ENCODE measurements at regions not wholly inside any gene's neighbourhood (a gene's known extent, or its start where the extent isn't known, plus 50 kb on each side); places are given as distances from the start of the nearest gene placed in this dataset.
A peak's percentile ranks its signal among the peaks of the same experiment; 100 is the strongest.

DNA sequence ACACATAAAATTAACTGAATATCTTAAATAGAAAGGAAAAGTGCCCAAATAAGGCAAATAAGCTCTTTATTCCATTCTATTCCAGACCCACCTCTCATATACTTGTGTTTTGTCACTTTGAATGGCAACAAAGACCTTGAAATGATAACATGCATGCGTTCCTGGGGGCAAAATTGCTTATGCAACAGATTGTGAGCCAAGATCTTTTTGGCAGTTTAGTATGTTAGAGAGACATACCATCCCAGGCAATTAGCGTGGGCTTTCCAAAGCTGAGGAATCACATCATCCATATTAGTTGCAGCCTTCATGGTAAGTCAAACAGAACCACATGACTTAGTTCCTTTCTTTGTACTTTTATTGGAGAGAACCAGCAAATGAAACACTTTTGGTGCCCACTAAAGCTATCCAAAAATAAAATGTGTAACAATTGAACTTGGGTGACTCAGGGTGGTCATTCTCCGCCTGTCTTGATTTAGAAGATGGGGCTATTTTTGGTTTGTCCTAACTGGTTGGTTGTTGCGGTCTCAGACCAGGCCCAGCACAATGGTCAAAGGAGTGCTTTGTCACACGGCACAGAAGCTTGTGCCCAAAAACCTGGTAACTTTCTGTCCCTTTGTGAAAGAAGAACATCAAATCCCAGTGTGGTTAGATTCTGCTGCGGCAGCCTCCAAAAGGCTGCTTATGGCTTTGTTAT, 68.7 kb upstream of the ATF3 start:
- Histone ChIP-seq H3K36me3 (ENCODE audit: control insufficient read depth, insufficient read depth, low read length) (no peaks in the 10 kb centered on the region), H3K4me1 (ENCODE audit: control insufficient read depth, insufficient read depth, low read length) (no peaks in the 10 kb centered on the region), H3K27me3 (ENCODE audit: control insufficient read depth, insufficient read depth, low read length) (no peaks in the 10 kb centered on the region), H3K4me3 (ENCODE audit: low read length) (no peak overlapping the region), H3K27ac (ENCODE audit: low read length) (no peak overlapping the region), H3K9me3 (ENCODE audit: control insufficient read depth, low read depth, low read length) (peaks cover 5% of the 10 kb centered on the region)
- no CpG with 5 or more reads among the region's 6 CpGs for WGBS (ENCODE audit: insufficient coverage, low lambda C conversion rate)
- no peak for DNase-seq

DNA sequence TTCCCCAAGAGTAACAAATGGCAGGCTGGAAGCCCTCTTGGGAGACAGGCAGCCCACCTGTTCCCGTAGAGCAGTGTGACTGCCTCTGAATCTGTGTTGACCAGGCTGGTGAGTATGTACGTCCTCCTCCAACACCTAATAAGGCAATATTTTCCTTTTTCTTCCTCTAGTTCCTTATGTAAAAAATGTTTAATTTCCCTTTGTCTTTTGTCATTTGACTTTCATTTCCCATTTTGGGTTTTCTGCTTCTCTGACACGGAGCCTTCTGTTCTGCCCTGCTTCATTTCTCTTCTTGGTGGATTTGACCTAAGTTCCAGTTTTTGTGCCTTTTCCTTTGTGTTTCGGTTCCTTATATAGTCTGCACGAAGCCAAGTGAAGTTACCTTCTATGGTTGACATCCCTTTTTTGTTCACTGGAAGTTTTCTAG, 65.8 kb upstream of the ATF3 start:
- Histone ChIP-seq H3K27me3 (ENCODE audit: control insufficient read depth, insufficient read depth, low read length) (no peaks in the 10 kb centered on the region), H3K9me3 (ENCODE audit: control insufficient read depth, low read depth, low read length) (no peaks in the 10 kb centered on the region), H3K4me1 (ENCODE audit: control insufficient read depth, insufficient read depth, low read length) (no peaks in the 10 kb centered on the region), H3K36me3 (ENCODE audit: control insufficient read depth, insufficient read depth, low read length) (no peaks in the 10 kb centered on the region), H3K27ac (ENCODE audit: low read length) (no peak overlapping the region), H3K4me3 (ENCODE audit: low read length) (no peak overlapping the region)
- WGBS (ENCODE audit: insufficient coverage, low lambda C conversion rate): 100% methylated on average over 1 of the region's 5 CpGs
- no peak for DNase-seq

DNA sequence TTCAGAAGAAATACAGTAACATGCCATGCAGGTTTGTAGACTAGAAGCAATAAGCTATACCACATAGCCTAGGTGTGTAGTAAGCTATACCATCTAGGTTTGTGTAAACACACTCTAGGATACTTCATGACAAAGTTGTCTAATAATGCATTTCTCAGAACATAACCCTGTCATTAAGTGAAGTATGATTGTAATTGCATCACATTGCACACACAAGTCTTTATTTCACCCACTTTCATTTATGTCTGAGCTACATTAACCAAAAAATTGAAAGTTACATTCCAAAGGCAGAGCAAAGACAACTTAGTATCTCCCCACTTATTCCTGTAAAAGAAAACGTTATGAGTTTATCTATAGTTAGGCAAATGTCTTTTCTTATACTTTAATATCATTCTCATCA, 64.5 kb upstream of the ATF3 start:
- Histone ChIP-seq H3K27ac (ENCODE audit: low read length) (no peak overlapping the region), H3K4me1 (ENCODE audit: control insufficient read depth, insufficient read depth, low read length) (no peaks in the 10 kb centered on the region), H3K9me3 (ENCODE audit: control insufficient read depth, low read depth, low read length) (no peaks in the 10 kb centered on the region), H3K36me3 (ENCODE audit: control insufficient read depth, insufficient read depth, low read length) (no peaks in the 10 kb centered on the region), H3K27me3 (ENCODE audit: control insufficient read depth, insufficient read depth, low read length) (no peaks in the 10 kb centered on the region), H3K4me3 (ENCODE audit: low read length) (no peak overlapping the region)
- no peak for DNase-seq
- WGBS (ENCODE audit: insufficient coverage, low lambda C conversion rate): no CpG with 5 or more reads among the region's 1 CpG

DNA sequence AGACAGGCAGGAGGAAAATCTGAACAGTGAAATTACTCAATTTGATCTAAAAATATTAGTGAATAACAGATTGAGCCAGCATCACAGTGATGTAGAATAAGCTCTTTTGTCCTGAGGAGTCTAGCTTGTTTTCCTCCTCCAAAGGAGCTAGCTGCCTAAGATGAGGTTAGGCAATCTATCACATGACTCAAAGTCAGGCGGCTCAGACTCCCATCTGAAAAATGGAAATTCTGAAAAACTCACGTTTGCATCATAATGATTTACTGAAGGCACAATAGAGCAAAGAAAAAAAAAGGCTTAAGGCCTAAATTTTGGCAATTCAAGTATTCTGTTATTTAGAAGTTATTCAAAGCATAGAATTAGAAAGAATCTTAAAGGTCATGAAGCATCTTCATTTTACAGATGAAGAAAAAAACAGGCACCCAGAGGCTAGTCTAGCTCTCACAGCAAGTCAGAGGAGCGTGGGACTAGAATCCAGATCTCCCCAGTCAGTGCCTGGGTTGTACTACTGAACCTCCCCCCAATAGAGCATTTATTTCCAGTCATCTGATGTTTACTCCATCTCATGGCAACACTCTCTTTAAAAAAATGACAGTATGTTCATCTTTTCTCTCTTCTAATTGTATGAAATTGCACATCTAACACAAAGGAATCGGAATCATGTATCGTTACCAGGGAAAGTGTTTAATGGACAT, 62.5 kb upstream of the ATF3 start:
- Histone ChIP-seq H3K4me1 (ENCODE audit: control insufficient read depth, insufficient read depth, low read length) (no peaks in the 10 kb centered on the region), H3K27ac (ENCODE audit: low read length) (peak overlapping the region; percentile 1), H3K4me3 (ENCODE audit: low read length) (no peak overlapping the region), H3K27me3 (ENCODE audit: control insufficient read depth, insufficient read depth, low read length) (no peaks in the 10 kb centered on the region), H3K9me3 (ENCODE audit: control insufficient read depth, low read depth, low read length) (no peaks in the 10 kb centered on the region), H3K36me3 (ENCODE audit: control insufficient read depth, insufficient read depth, low read length) (no peaks in the 10 kb centered on the region)
- no CpG with 5 or more reads among the region's 5 CpGs for WGBS (ENCODE audit: insufficient coverage, low lambda C conversion rate)
- DNase-seq: peak in 1 of 2 donors; percentile 71

GRCh38 chr1:212549503-212550017, 59.0 kb upstream of the ATF3 start:
- Histone ChIP-seq H3K36me3 (ENCODE audit: control insufficient read depth, insufficient read depth, low read length) (no peaks in the 10 kb centered on the region), H3K4me3 (ENCODE audit: low read length) (no peak overlapping the region), H3K4me1 (ENCODE audit: control insufficient read depth, insufficient read depth, low read length) (no peaks in the 10 kb centered on the region), H3K27ac (ENCODE audit: low read length) (no peak overlapping the region), H3K9me3 (ENCODE audit: control insufficient read depth, low read depth, low read length) (no peaks in the 10 kb centered on the region), H3K27me3 (ENCODE audit: control insufficient read depth, insufficient read depth, low read length) (no peaks in the 10 kb centered on the region)
- WGBS (ENCODE audit: insufficient coverage, low lambda C conversion rate): no CpG with 5 or more reads among the region's 4 CpGs
- no peak for DNase-seq

- H3K27me3 ChIP-seq (ENCODE audit: control insufficient read depth, insufficient read depth, low read length): no peaks in the 10 kb centered on the region
- no peak overlapping the region for H3K4me3 ChIP-seq (ENCODE audit: low read length)
- H3K36me3 ChIP-seq (ENCODE audit: control insufficient read depth, insufficient read depth, low read length): no peaks in the 10 kb centered on the region
- DNase-seq: no peak
- 100% methylated on average over 1 of the region's 4 CpGs for WGBS (ENCODE audit: insufficient coverage, low lambda C conversion rate)
- no peaks in the 10 kb centered on the region for H3K9me3 ChIP-seq (ENCODE audit: control insufficient read depth, low read depth, low read length)
- H3K4me1 ChIP-seq (ENCODE audit: control insufficient read depth, insufficient read depth, low read length): no peaks in the 10 kb centered on the region
- H3K27ac ChIP-seq (ENCODE audit: low read length): no peak overlapping the region
Observed at GRCh38 chr1:212551929-212552328, 56.6 kb upstream of the ATF3 start.

DNA sequence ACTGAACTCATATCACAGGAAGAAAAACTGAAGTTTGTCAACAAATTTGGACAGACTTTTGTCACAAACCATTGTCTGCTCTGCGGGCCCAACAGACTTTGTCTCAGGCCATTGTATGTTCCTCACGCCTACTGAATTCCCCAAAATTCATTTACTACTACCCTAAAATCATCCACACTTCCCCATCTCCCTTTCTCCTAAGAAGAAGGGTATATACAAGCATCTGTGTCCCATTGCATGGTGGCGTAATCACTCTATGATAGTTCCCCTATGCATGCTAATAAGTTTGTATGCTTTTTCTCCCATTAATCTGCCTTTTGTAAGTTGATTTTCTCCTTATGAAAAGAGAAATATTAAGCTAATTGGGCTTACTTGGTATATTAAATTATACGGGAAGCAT, 54.9 kb upstream of the ATF3 start:
- no peak overlapping the region for H3K4me3 ChIP-seq (ENCODE audit: low read length)
- H3K9me3 ChIP-seq (ENCODE audit: control insufficient read depth, low read depth, low read length): no peaks in the 10 kb centered on the region
- H3K4me1 ChIP-seq (ENCODE audit: control insufficient read depth, insufficient read depth, low read length): no peaks in the 10 kb centered on the region
- no peak overlapping the region for H3K27ac ChIP-seq (ENCODE audit: low read length)
- no peak for DNase-seq
- WGBS (ENCODE audit: insufficient coverage, low lambda C conversion rate): 100% methylated on average over 3 of the region's 4 CpGs
- no peaks in the 10 kb centered on the region for H3K27me3 ChIP-seq (ENCODE audit: control insufficient read depth, insufficient read depth, low read length)
- no peaks in the 10 kb centered on the region for H3K36me3 ChIP-seq (ENCODE audit: control insufficient read depth, insufficient read depth, low read length)

GRCh38 chr1:212554401-212554800, 54.2 kb upstream of the ATF3 start:
- H3K27ac ChIP-seq (ENCODE audit: low read length): no peak overlapping the region
- DNase-seq: no peak
- no peaks in the 10 kb centered on the region for H3K36me3 ChIP-seq (ENCODE audit: control insufficient read depth, insufficient read depth, low read length)
- no peaks in the 10 kb centered on the region for H3K27me3 ChIP-seq (ENCODE audit: control insufficient read depth, insufficient read depth, low read length)
- H3K9me3 ChIP-seq (ENCODE audit: control insufficient read depth, low read depth, low read length): no peaks in the 10 kb centered on the region
- no CpG with 5 or more reads among the region's 2 CpGs for WGBS (ENCODE audit: insufficient coverage, low lambda C conversion rate)
- no peak overlapping the region for H3K4me3 ChIP-seq (ENCODE audit: low read length)
- H3K4me1 ChIP-seq (ENCODE audit: control insufficient read depth, insufficient read depth, low read length): peaks cover 4% of the 10 kb centered on the region

DNA sequence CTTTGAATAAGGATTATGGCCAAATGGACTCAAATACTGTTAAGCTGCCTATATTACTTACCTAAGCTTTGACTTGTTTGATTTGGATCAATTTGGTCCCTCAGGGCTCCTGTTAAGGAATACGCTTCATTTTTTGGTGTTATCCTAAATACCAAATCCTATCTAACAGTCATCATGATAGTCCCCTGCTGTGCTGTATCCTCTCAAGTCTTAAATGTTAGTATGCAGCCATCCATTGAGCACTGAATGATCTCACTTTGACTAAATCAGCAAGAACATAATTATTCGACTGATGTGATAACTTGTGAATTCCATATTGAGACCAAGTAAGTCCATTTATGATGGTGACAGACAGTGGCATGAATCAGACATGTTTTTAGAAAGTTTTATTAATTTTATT, 53.1 kb upstream of the ATF3 start:
- Histone ChIP-seq H3K4me1 (ENCODE audit: control insufficient read depth, insufficient read depth, low read length) (peaks cover 4% of the 10 kb centered on the region), H3K36me3 (ENCODE audit: control insufficient read depth, insufficient read depth, low read length) (no peaks in the 10 kb centered on the region)
- WGBS (ENCODE audit: insufficient coverage, low lambda C conversion rate): no CpG with 5 or more reads among the region's 2 CpGs

GRCh38 chr1:212556822-212557549, 51.6 kb upstream of the ATF3 start:
- no peaks in the 10 kb centered on the region for H3K9me3 ChIP-seq (ENCODE audit: control insufficient read depth, low read depth, low read length)
- H3K27ac ChIP-seq (ENCODE audit: low read length): no peak overlapping the region
- no CpG with 5 or more reads among the region's 3 CpGs for WGBS (ENCODE audit: insufficient coverage, low lambda C conversion rate)
- no peaks in the 10 kb centered on the region for H3K27me3 ChIP-seq (ENCODE audit: control insufficient read depth, insufficient read depth, low read length)
- H3K36me3 ChIP-seq (ENCODE audit: control insufficient read depth, insufficient read depth, low read length): no peaks in the 10 kb centered on the region
- H3K4me3 ChIP-seq (ENCODE audit: low read length): no peak overlapping the region
- DNase-seq: peak in 1 of 2 donors; percentile 22
- H3K4me1 ChIP-seq (ENCODE audit: control insufficient read depth, insufficient read depth, low read length): peaks cover 4% of the 10 kb centered on the region

More for the DNA sequence above, 53.1 kb upstream of the ATF3 start:
- no peak overlapping the region for H3K27ac ChIP-seq (ENCODE audit: low read length)
- no peak for DNase-seq
- no peaks in the 10 kb centered on the region for H3K27me3 ChIP-seq (ENCODE audit: control insufficient read depth, insufficient read depth, low read length)
- H3K4me3 ChIP-seq (ENCODE audit: low read length): no peak overlapping the region
- H3K9me3 ChIP-seq (ENCODE audit: control insufficient read depth, low read depth, low read length): no peaks in the 10 kb centered on the region
